ENCODE measurements at regions not wholly inside any gene's neighbourhood (a gene's known extent, or its start where the extent isn't known, plus 50 kb on each side); places are given as distances from the start of the nearest gene placed in this dataset.

DNA sequence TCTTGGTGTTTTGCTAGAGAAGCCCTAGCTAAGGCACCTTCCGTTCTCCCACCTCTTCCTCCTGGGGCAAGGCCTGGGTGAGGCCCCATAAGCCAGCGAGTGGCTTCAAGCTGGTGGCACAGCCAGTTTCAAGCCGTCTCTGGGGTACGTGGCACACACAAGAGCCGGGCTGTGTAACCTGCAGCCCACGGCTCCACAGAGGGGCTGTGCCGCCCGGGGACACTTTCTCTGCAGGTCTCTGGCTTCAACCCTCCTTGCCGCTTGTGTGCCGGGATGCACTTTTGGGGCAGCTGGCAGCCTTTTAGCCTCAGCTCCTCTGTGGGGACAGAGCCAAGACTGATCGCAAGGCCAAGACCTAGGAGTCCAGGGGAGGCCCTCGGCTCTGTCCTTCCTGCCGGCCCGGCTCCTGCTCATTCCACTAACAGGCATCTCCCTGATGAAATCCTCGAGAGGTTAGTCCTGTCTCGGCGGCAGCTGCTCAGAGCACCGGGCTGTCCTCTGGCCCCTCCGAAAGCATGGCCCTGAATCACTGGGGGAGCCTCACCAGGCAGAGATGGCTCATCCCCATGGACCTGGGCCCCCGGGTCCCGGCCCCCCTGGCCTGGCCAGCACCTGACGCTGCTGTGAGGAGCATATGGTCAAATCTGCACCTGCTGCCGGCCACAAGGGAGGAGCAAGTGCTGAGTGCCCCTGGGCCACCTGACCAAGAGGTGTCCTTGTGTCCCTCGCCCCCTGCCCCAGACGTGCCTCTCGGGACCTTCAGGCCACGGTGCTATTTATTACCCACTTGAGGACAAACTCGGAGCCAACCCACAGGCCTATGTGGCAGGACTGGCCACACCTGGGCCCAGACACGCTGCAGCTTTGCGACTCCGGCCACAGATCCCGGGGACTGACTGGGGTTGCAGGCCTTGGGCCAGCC, 98.5 kb downstream of the METRNL start:
- no peaks in the 10 kb centered on the region for H3K27me3 ChIP-seq
- H3K36me3 ChIP-seq = no peaks in the 10 kb centered on the region
- no peaks in the 10 kb centered on the region for H3K9me3 ChIP-seq
- no peak overlapping the region for H3K4me3 ChIP-seq (ENCODE audit: low read depth in 1 of 2, low read length in 1 of 2)
- TF ChIP-seq, protein P1, sequence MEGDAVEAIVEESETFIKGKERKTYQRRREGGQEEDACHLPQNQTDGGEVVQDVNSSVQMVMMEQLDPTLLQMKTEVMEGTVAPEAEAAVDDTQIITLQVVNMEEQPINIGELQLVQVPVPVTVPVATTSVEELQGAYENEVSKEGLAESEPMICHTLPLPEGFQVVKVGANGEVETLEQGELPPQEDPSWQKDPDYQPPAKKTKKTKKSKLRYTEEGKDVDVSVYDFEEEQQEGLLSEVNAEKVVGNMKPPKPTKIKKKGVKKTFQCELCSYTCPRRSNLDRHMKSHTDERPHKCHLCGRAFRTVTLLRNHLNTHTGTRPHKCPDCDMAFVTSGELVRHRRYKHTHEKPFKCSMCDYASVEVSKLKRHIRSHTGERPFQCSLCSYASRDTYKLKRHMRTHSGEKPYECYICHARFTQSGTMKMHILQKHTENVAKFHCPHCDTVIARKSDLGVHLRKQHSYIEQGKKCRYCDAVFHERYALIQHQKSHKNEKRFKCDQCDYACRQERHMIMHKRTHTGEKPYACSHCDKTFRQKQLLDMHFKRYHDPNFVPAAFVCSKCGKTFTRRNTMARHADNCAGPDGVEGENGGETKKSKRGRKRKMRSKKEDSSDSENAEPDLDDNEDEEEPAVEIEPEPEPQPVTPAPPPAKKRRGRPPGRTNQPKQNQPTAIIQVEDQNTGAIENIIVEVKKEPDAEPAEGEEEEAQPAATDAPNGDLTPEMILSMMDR (IDR thresholded peaks at IDR 0.05) = no peak
- H3K27ac ChIP-seq = no peak overlapping the region
- no peaks in the 10 kb centered on the region for H3K4me1 ChIP-seq (ENCODE audit: control insufficient read depth in 1 of 2, insufficient read depth in 1 of 2, low read depth in 1 of 2, low read length in 1 of 2)

- Histone ChIP-seq H3K36me3 (no peaks in the 10 kb centered on the region), H3K4me3 (ENCODE audit: low read depth in 1 of 2, low read length in 1 of 2) (no peak overlapping the region), H3K4me1 (ENCODE audit: control insufficient read depth in 1 of 2, insufficient read depth in 1 of 2, low read depth in 1 of 2, low read length in 1 of 2) (no peaks in the 10 kb centered on the region), H3K9me3 (no peaks in the 10 kb centered on the region), H3K27ac (no peak overlapping the region), H3K27me3 (no peaks in the 10 kb centered on the region)
- TF ChIP-seq, protein P1 (IDR thresholded peaks at IDR 0.05) = no peak
Observed at GRCh38 chr17:83178533-83179304, 99.3 kb downstream of the METRNL start.

- Histone ChIP-seq H3K9me3 (no peaks in the 10 kb centered on the region), H3K27me3 (no peaks in the 10 kb centered on the region), H3K36me3 (no peaks in the 10 kb centered on the region), H3K4me1 (ENCODE audit: control insufficient read depth in 1 of 2, insufficient read depth in 1 of 2, low read depth in 1 of 2, low read length in 1 of 2) (no peaks in the 10 kb centered on the region), H3K27ac (no peak overlapping the region), H3K4me3 (ENCODE audit: low read depth in 1 of 2, low read length in 1 of 2) (no peak overlapping the region)
- TF ChIP-seq, protein P1 (IDR thresholded peaks at IDR 0.05) = no peak
Observed at GRCh38 chr17:83179374-83179773, 100.0 kb downstream of the METRNL start.

GRCh38 chr17:83179811-83180210, 100.4 kb downstream of the METRNL start:
- TF ChIP-seq, protein P1 (IDR thresholded peaks at IDR 0.05) = no peak
- Histone ChIP-seq H3K27ac (no peak overlapping the region), H3K9me3 (no peaks in the 10 kb centered on the region), H3K36me3 (no peaks in the 10 kb centered on the region), H3K4me3 (ENCODE audit: low read depth in 1 of 2, low read length in 1 of 2) (no peak overlapping the region), H3K27me3 (no peaks in the 10 kb centered on the region), H3K4me1 (ENCODE audit: control insufficient read depth in 1 of 2, insufficient read depth in 1 of 2, low read depth in 1 of 2, low read length in 1 of 2) (no peaks in the 10 kb centered on the region)

DNA sequence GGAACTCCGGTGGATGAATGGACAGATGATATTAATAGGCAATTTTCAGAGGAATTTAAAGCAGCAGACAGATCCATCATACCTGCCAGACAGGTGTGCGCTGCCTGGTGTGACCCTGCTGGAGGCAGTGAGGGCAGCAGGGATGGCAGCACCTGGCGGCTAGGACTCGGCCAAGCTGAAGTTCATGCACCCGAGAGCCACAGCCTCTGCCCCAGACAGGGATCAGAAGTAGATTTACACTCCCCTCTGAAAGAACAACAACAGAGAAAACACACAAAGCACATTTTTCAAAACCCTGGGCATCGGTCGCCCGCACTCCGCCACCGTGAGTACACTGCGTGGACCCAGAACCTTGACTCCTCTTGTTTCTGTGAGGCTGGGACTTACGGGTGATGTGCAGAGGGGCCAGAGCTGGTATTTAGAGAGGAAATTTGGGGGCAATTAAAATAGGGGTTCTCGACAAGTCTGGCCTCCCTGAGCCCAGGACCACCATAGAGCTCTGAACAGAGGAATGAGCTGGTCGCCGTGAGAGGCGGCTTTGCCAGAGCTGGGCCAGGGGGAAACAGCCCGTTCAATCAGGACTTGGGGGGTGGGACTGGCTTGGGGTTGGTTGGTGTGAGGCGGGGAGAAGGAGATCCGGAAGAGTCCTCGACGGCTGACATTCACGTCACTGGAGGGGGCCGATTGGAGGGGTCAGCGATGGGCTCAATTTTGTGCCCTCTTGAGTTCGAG, 101.0 kb downstream of the METRNL start:
- TF ChIP-seq, protein P1 (IDR thresholded peaks at IDR 0.05) = no peak
- H3K27ac ChIP-seq = no peak overlapping the region

More for the DNA sequence above, 101.0 kb downstream of the METRNL start:
- H3K36me3 ChIP-seq = no peaks in the 10 kb centered on the region
- H3K27me3 ChIP-seq = no peaks in the 10 kb centered on the region
- H3K9me3 ChIP-seq = no peaks in the 10 kb centered on the region
- no peak overlapping the region for H3K4me3 ChIP-seq (ENCODE audit: low read depth in 1 of 2, low read length in 1 of 2)
- no peaks in the 10 kb centered on the region for H3K4me1 ChIP-seq (ENCODE audit: control insufficient read depth in 1 of 2, insufficient read depth in 1 of 2, low read depth in 1 of 2, low read length in 1 of 2)
